IMR-90 (cell line): ENCODE measurements at regions not wholly inside any gene's neighbourhood (a gene's known extent, or its start where the extent isn't known, plus 50 kb on each side); places are given as distances from the start of the nearest gene placed in this dataset.
A peak's percentile ranks its signal among the peaks of the same experiment; 100 is the strongest.

ENCODE experiments used
- ATAC-seq: fragments of 200-7000 bp; cut with Tn5 transposase; 2 replicates; pipeline ENCODE4 v1.9.1; 2020; ENCODE audit warnings: low read depth, mild to moderate bottlenecking, moderate library complexity
- BruUV-seq: library from RNA; stranded (reverse); fragments of 400-500 nt; replicated peaks from 2 replicates; lab custom pipeline; 2021; lab: Mats Ljungman, UMichigan
- CTCF ChIA-PET: fragments of 300-600 bp; formaldehyde crosslinking; extraction: SDS; loops from one replicate; lab custom pipeline; 2021; ENCODE audit warnings: antibody characterized with exemption; lab: Yijun Ruan, JAX
- POLR2A ChIA-PET: fragments of 300-600 bp; sonication (Branson Sonifier 250); formaldehyde crosslinking; loops from one replicate; lab custom pipeline; 2022; ENCODE audit warnings: antibody characterized with exemption; ENCODE audit not compliant: unreplicated experiment; lab: Charles Lee
- DNase-seq: peaks from one replicate; pipeline ENCODE4 v3.0.0; 2013
- H2AFZ ChIP-seq: replicated peaks from 2 replicates; pipeline ENCODE3; 2013; ENCODE audit warnings: low read length, mild to moderate bottlenecking; ENCODE audit not compliant: poor library complexity
- H2AK5ac ChIP-seq: 2 replicates; pipeline ENCODE4 v1.6.1; 2013; ENCODE audit warnings: low read depth, low read length, inconsistent platforms
- H2AK9ac ChIP-seq: replicated peaks from 2 replicates; pipeline ENCODE3; 2013; ENCODE audit warnings: mild to moderate bottlenecking, low read depth, low read length, moderate library complexity; ENCODE audit not compliant: poor library complexity
- H2BK120ac ChIP-seq: 2 replicates; pipeline ENCODE4 v1.6.1; 2013; ENCODE audit warnings: low read depth, low read length, inconsistent platforms
- H2BK15ac ChIP-seq: 3 replicates; pipeline ENCODE4 v1.6.1; 2013; ENCODE audit warnings: low read depth, low read length, inconsistent platforms
- H2BK20ac ChIP-seq: 2 replicates; pipeline ENCODE4 v1.6.1; 2013; ENCODE audit warnings: low read depth, mild to moderate bottlenecking, inconsistent platforms, low read length, moderate library complexity
- H2BK5ac ChIP-seq: 2 replicates; pipeline ENCODE4 v1.6.1; 2013; ENCODE audit warnings: mild to moderate bottlenecking, low read depth, low read length, inconsistent platforms; ENCODE audit not compliant: poor library complexity, severe bottlenecking
- H3K14ac ChIP-seq: replicated peaks from 2 replicates; pipeline ENCODE4 v1.6.1; 2013; ENCODE audit warnings: low read depth, low read length, inconsistent platforms
- H3K18ac ChIP-seq: 2 replicates; pipeline ENCODE4 v1.6.1; 2013; ENCODE audit warnings: low read depth, low read length, control low read depth
- H3K23ac ChIP-seq: 2 replicates; pipeline ENCODE4 v1.6.1; 2013; ENCODE audit warnings: low read depth, low read length, inconsistent platforms
- H3K27ac ChIP-seq: 2 replicates; pipeline ENCODE4 v1.5.1; 2013; ENCODE audit warnings: mild to moderate bottlenecking, control low read depth, low read length; ENCODE audit not compliant: insufficient read depth
- H3K27me3 ChIP-seq: 2 replicates; pipeline ENCODE4 v1.6.1; 2013; ENCODE audit warnings: low read length; ENCODE audit not compliant: control insufficient read depth, insufficient read depth
- H3K36me3 ChIP-seq: 2 replicates; pipeline ENCODE4 v1.6.1; 2013; ENCODE audit warnings: low read length, mixed read lengths; ENCODE audit not compliant: control insufficient read depth, insufficient read depth
- H3K4ac ChIP-seq: 2 replicates; pipeline ENCODE4 v1.6.1; 2013; ENCODE audit warnings: low read depth, low read length, inconsistent platforms
- H3K4me1 ChIP-seq: 2 replicates; pipeline ENCODE4 v1.6.1; 2013; ENCODE audit warnings: low read length, mixed read lengths; ENCODE audit not compliant: control insufficient read depth, insufficient read depth
- H3K4me2 ChIP-seq: 2 replicates; pipeline ENCODE4 v1.6.1; 2013; ENCODE audit warnings: low read depth, mild to moderate bottlenecking, control low read depth, low read length, moderate library complexity
- H3K4me3 ChIP-seq: 2 replicates; pipeline ENCODE4 v1.5.1; 2013; ENCODE audit warnings: low read depth, mild to moderate bottlenecking, control low read depth, low read length, moderate library complexity; ENCODE audit not compliant: insufficient read depth
- H3K56ac ChIP-seq: 2 replicates; pipeline ENCODE4 v1.6.1; 2013; ENCODE audit warnings: low read length, inconsistent platforms; ENCODE audit not compliant: insufficient read depth; ENCODE audit errors: extremely low read depth
- H3K79me1 ChIP-seq, 2 experiments: 2 replicates each; pipeline ENCODE4 v1.6.1; 2013; ENCODE audit warnings: low read length in 2 of 2, inconsistent platforms in 1 of 2, low read depth in 1 of 2
- H3K9ac ChIP-seq: 2 replicates; pipeline ENCODE4 v1.6.1; 2013; ENCODE audit warnings: low read depth, low read length, control low read depth
- H3K9me1 ChIP-seq: 2 replicates; pipeline ENCODE4 v1.6.1; 2013; ENCODE audit warnings: low read length, inconsistent platforms; ENCODE audit not compliant: insufficient read depth
- H3K9me3 ChIP-seq: 2 replicates; pipeline ENCODE4 v1.6.1; 2013; ENCODE audit warnings: low read length; ENCODE audit not compliant: control insufficient read depth, insufficient read depth
- H4K20me1 ChIP-seq: 2 replicates; pipeline ENCODE4 v1.6.1; 2013; ENCODE audit warnings: low read length, inconsistent platforms; ENCODE audit not compliant: insufficient read depth
- H4K5ac ChIP-seq: 2 replicates; pipeline ENCODE4 v1.6.1; 2013; ENCODE audit warnings: mild to moderate bottlenecking, low read depth, low read length, control low read depth
- H4K8ac ChIP-seq, 2 experiments: 2 replicates each; pipeline ENCODE4 v1.6.1; 2013; ENCODE audit warnings: low read depth in 2 of 2, low read length in 2 of 2, control low read depth in 1 of 2, inconsistent platforms in 1 of 2
- H4K91ac ChIP-seq: 2 replicates; pipeline ENCODE4 v1.6.1; 2013; ENCODE audit warnings: low read depth, low read length, inconsistent platforms; ENCODE audit not compliant: insufficient read depth
- BHLHE40 ChIP-seq: fragments of 150-350 bp; IDR thresholded peaks from 2 replicates; pipeline ENCODE4 v1.6.1; 2016; ENCODE audit warnings: mild to moderate bottlenecking, low read depth, low read length
- CEBPB ChIP-seq: IDR thresholded peaks from 2 replicates; pipeline ENCODE4 v1.6.1; 2012; ENCODE audit warnings: low read depth, low read length, improper control_type of control experiment
- CHD1 ChIP-seq: IDR thresholded peaks from 2 replicates; pipeline ENCODE4 v1.6.1; 2012; ENCODE audit warnings: low read depth, low read length, improper control_type of control experiment
- ELK1 ChIP-seq: fragments of 150-350 bp; IDR thresholded peaks from 2 replicates; pipeline ENCODE4 v1.6.1; 2016; ENCODE audit warnings: low read depth, mild to moderate bottlenecking, low read length, moderate library complexity, borderline replicate concordance
- FOS ChIP-seq: fragments of 150-350 bp; IDR thresholded peaks from 2 replicates; pipeline ENCODE4 v1.6.1; 2016; ENCODE audit warnings: low read depth, low read length
- MAZ ChIP-seq: IDR thresholded peaks from 2 replicates; pipeline ENCODE4 v1.6.1; 2012; ENCODE audit warnings: low read depth, mild to moderate bottlenecking, low read length, improper control_type of control experiment, moderate library complexity, borderline replicate concordance
- MXI1 ChIP-seq: IDR thresholded peaks from 2 replicates; pipeline ENCODE4 v1.6.1; 2012; ENCODE audit warnings: low read depth, mild to moderate bottlenecking, low read length, moderate library complexity, borderline replicate concordance
- NFE2L2 ChIP-seq: fragments of 150-350 bp; IDR thresholded peaks from 2 replicates; pipeline ENCODE4 v1.6.1; 2016; ENCODE audit warnings: low read depth, mild to moderate bottlenecking, low read length
- POLR2A ChIP-seq: IDR thresholded peaks from 2 replicates; pipeline ENCODE4 v1.6.1; 2012; ENCODE audit warnings: mild to moderate bottlenecking, low read depth, low read length
- RCOR1 ChIP-seq: IDR thresholded peaks from 2 replicates; pipeline ENCODE4 v1.6.1; 2012; ENCODE audit warnings: mild to moderate bottlenecking, low read length, improper control_type of control experiment; ENCODE audit not compliant: insufficient replicate concordance
- RFX5 ChIP-seq: IDR thresholded peaks from 2 replicates; pipeline ENCODE4 v1.8.0; 2012; ENCODE audit warnings: low read depth, mild to moderate bottlenecking, low read length, moderate library complexity
- WGBS, 2 experiments: methylation state at CpG; one replicate each; pipeline versions ENCODE4 v1.1.5 to v1.1.7; 2013; ENCODE audit warnings: missing lambda C conversion rate in 2 of 2; ENCODE audit not compliant: insufficient read length in 1 of 2; ENCODE audit errors: extremely low coverage in 2 of 2; 5-methylcytosine and 5-hydroxymethylcytosine counted together
- dilution Hi-C: fragments of 300-500 bp; cut with HindIII; formaldehyde crosslinking; loops from one replicate; pipeline ENCODE4 v1.14.3; 2018; ENCODE audit warnings: low sequenced_read_pairs; ENCODE audit not compliant: unreplicated experiment
- in situ Hi-C: fragments of 300-500 bp; cut with MboI; formaldehyde crosslinking; loops from 3 replicates; pipeline ENCODE4 v1.14.3; 2019; ENCODE audit warnings: low sequenced_read_pairs, inconsistent platforms, mixed read lengths
- intact Hi-C: fragments of 100-400 bp; cut with micrococcal nuclease; formaldehyde crosslinking; loops from 2 replicates; pipeline ENCODE4 v1.10.0; 2022
- TF ChIP-seq, protein P1 (sequence below): conservative IDR thresholded peaks from 2 replicates; pipeline ENCODE4 v1.5.1; 2012; ENCODE audit warnings: mild to moderate bottlenecking, low read depth, low read length, improper control_type of control experiment
- TF ChIP-seq, protein P2 (sequence below): fragments of 150-350 bp; IDR thresholded peaks from 2 replicates; pipeline ENCODE4 v1.6.1; 2017; ENCODE audit warnings: mild to moderate bottlenecking, antibody characterized with exemption, low read length, low read depth

DNA sequence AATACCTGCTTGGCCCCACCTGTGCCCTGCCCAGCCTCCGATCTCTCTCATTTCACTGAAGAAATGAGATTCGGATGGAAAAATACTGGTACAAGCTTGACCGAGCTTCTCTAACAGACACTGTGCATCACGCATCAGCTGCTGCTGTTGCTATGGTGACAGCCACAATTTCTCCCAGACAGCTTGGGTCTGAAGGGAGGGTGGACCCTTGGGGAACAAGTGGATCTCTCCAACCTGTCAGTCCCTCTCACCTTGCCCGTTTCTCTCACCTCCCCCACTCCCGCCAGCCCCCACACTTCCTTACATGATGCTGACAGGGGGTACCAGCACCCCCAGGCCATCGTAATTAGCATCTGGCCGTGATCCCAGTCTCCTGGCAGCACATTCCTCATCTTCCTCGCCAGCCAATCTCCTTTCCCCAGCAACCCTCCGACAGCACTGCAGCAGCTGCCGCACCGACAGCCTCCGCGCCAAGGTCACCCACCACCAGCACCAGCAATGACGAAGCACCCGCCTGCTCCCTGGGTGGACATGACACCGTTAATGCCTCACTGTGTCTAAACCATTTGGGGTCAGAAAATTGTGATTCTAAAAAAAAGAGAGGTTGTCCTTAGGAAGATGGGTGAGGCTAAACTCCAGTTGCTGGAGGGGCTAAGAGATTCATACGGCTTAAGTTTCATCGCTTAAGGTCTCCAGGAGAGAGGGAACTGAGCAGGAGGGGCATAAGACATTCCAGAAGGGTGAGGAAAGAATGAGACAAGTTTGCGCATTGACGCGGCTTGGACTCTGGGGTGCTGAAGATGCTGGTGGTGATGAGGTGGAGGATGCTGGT lies 58.6 kb upstream of the TNRC6A start:
- peak overlapping the region; percentile 15; the same call in 1 of the 2 replicates for H3K14ac ChIP-seq
- no peak overlapping the region for H3K4me3 ChIP-seq
- peak overlapping the region; percentile 30 for H2BK5ac ChIP-seq
- peak overlapping the region; percentile 63 for H2BK120ac ChIP-seq
- H3K4ac ChIP-seq = peak overlapping the region; percentile 47
- peaks cover 9% of the 10 kb centered on the region for H3K4me1 ChIP-seq
- H2BK20ac ChIP-seq = peak overlapping the region; percentile 29
- H4K8ac ChIP-seq = peak overlapping the region in 1 of 2 experiments; percentile 62; a peak in 3 of 4 replicates
- H3K56ac ChIP-seq = peak overlapping the region; percentile 58
- no peaks in the 10 kb centered on the region for H3K36me3 ChIP-seq
- H3K9me1 ChIP-seq = peaks cover 13% of the 10 kb centered on the region
- H4K91ac ChIP-seq = peak overlapping the region; percentile 35
- intact Hi-C loops (loop anchor here (1.0 to 2.0 kb wide), 2 partner anchors 21 to 24 kb away; no protein-coding TSS in a partner anchor), in situ Hi-C loops (no loop called here), dilution Hi-C loops (no loop called here)
- CTCF ChIA-PET = interaction anchor here (1.9 kb wide), 1 partner anchor 10 kb away, joined by 5 read pairs; no protein-coding TSS in a partner anchor
- POLR2A ChIA-PET = no interaction called here
- no TSS peak for BruUV-seq
- H4K20me1 ChIP-seq = no peaks in the 10 kb centered on the region
- ATAC-seq (peak; percentile 76), DNase-seq (peak; percentile 92)
- no peak overlapping the region for H3K9ac ChIP-seq
- H3K4me2 ChIP-seq = peak overlapping the region; percentile 54
- H2AK9ac ChIP-seq = peak overlapping the region; percentile 80
- no peaks in the 10 kb centered on the region for H3K27me3 ChIP-seq
- peak overlapping the region; percentile 61 for H3K23ac ChIP-seq
- peak overlapping the region; percentile 89 for H2AFZ ChIP-seq
- 5% methylated on average over 6 of the region's 22 CpGs; no CpG with 5 or more reads in 1 of the 2 experiments for WGBS, 2 experiments
- H3K27ac ChIP-seq = peak overlapping the region; percentile 3
- H4K5ac ChIP-seq = no peak overlapping the region; the same call in 1 of the 2 replicates
- peak overlapping the region; percentile 43 for H2BK15ac ChIP-seq
- peak overlapping the region; percentile 95 for H2AK5ac ChIP-seq
- no peaks in the 10 kb centered on the region for H3K9me3 ChIP-seq
- H3K18ac ChIP-seq = peak overlapping the region; percentile 4; the same call in 1 of the 2 replicates
- peaks cover 0 to 3% of the 10 kb centered on the region in 2 experiments; a peak in 1 of 4 replicates for H3K79me1 ChIP-seq
- TF ChIP-seq POLR2A (0 out of 2 replicates have a peak, but pooled peaks have one; percentile 49), CHD1 (no peak), FOS (0 out of 2 replicates have a peak, but pooled peaks have one; percentile 4), MXI1 (no peak), ELK1 (no peak), NFE2L2 (peak; percentile 66), BHLHE40 (peak; percentile 52), RFX5 (peak; percentile 29; the same call in 1 of the 2 replicates), CEBPB (peak; percentile 41), MAZ (0 out of 2 replicates have a peak, but pooled peaks have one; percentile 9), RCOR1 (peak; percentile 91)
- TF ChIP-seq, protein P1, sequence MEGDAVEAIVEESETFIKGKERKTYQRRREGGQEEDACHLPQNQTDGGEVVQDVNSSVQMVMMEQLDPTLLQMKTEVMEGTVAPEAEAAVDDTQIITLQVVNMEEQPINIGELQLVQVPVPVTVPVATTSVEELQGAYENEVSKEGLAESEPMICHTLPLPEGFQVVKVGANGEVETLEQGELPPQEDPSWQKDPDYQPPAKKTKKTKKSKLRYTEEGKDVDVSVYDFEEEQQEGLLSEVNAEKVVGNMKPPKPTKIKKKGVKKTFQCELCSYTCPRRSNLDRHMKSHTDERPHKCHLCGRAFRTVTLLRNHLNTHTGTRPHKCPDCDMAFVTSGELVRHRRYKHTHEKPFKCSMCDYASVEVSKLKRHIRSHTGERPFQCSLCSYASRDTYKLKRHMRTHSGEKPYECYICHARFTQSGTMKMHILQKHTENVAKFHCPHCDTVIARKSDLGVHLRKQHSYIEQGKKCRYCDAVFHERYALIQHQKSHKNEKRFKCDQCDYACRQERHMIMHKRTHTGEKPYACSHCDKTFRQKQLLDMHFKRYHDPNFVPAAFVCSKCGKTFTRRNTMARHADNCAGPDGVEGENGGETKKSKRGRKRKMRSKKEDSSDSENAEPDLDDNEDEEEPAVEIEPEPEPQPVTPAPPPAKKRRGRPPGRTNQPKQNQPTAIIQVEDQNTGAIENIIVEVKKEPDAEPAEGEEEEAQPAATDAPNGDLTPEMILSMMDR = no peak
- TF ChIP-seq, protein P2, sequence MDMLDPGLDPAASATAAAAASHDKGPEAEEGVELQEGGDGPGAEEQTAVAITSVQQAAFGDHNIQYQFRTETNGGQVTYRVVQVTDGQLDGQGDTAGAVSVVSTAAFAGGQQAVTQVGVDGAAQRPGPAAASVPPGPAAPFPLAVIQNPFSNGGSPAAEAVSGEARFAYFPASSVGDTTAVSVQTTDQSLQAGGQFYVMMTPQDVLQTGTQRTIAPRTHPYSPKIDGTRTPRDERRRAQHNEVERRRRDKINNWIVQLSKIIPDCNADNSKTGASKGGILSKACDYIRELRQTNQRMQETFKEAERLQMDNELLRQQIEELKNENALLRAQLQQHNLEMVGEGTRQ = peak; percentile 70
